H1 (cell line): ENCODE measurements at regions not wholly inside any gene's neighbourhood (a gene's known extent, or its start where the extent isn't known, plus 50 kb on each side); places are given as distances from the start of the nearest gene placed in this dataset.
"Not testable (repeated sequence)": the region's sequence is repeated elsewhere in the genome, so short reads cannot be mapped to it uniquely, and the experiment has no call there.

Experiments used
- CTCF ChIA-PET: fragments of 300-600 bp; sonication (Branson Sonifier 250); formaldehyde crosslinking; loops from one replicate; lab custom pipeline; 2021; ENCODE audit not compliant: partially characterized antibody; lab: Charles Lee
- POLR2A ChIA-PET: fragments of 300-600 bp; sonication (Branson Sonifier 250); formaldehyde crosslinking; loops from one replicate; lab custom pipeline; 2021; ENCODE audit warnings: inconsistent platforms; ENCODE audit not compliant: partially characterized antibody; lab: Charles Lee
- DNase-seq, 2 experiments: peaks; one replicate each; pipeline versions ENCODE4 v3.0.0 to v3.0.0-alpha.2; 2010 to 2022; ENCODE audit warnings: low spot score in 2 of 2, low read depth in 1 of 2, mixed read lengths in 1 of 2
- FAIRE-seq: peaks from 2 replicates; lab custom pipeline; 2011; peaks lifted over from hg19 to GRCh38; lab: Jason Lieb, UNC
- H2AFZ ChIP-seq: 2 replicates; pipeline ENCODE4 v1.8.1; 2012; ENCODE audit warnings: low read length, inconsistent platforms
- H2AK5ac ChIP-seq: 2 replicates; pipeline ENCODE4 v1.6.1; 2013; ENCODE audit warnings: low read depth, low read length
- H2BK120ac ChIP-seq: replicated peaks from 2 replicates; pipeline ENCODE3; 2013; ENCODE audit warnings: low read depth, low read length, inconsistent platforms
- H2BK12ac ChIP-seq: 2 replicates; pipeline ENCODE4 v1.6.1; 2013; ENCODE audit warnings: low read depth, low read length
- H2BK15ac ChIP-seq: 2 replicates; pipeline ENCODE4 v1.6.1; 2013; ENCODE audit warnings: low read length
- H2BK20ac ChIP-seq: 2 replicates; pipeline ENCODE4 v1.6.1; 2013; ENCODE audit warnings: low read length
- H2BK5ac ChIP-seq: 2 replicates; pipeline ENCODE4 v1.6.1; 2013; ENCODE audit warnings: low read depth, low read length
- H3K14ac ChIP-seq: 2 replicates; pipeline ENCODE4 v1.6.1; 2013; ENCODE audit warnings: inconsistent platforms; ENCODE audit not compliant: insufficient read length
- H3K18ac ChIP-seq: 2 replicates; pipeline ENCODE4 v1.6.1; 2013; ENCODE audit warnings: low read length; ENCODE audit errors: extremely low read depth
- H3K23ac ChIP-seq: 2 replicates; pipeline ENCODE4 v1.6.1; 2013; ENCODE audit warnings: inconsistent platforms; ENCODE audit not compliant: insufficient read length
- H3K23me2 ChIP-seq: 2 replicates; pipeline ENCODE4 v1.6.1; 2013; ENCODE audit warnings: low read depth, low read length
- H3K27ac ChIP-seq: 2 replicates; pipeline ENCODE4 v1.6.1; 2011; ENCODE audit warnings: low read depth, low read length, inconsistent platforms
- H3K27me3 ChIP-seq, 4 experiments: replicated peaks in 1 of 4; 1 replicate in 1 of 4; 2 replicates in 3 of 4; pipeline versions ENCODE4 v1.6.1 to v1.8.1; 2011 to 2013; ENCODE audit warnings: low read length in 3 of 4, mild to moderate bottlenecking in 3 of 4, inconsistent platforms in 2 of 4, mixed read lengths in 2 of 4, moderate library complexity in 1 of 4; ENCODE audit not compliant: control insufficient read depth in 3 of 4, insufficient read depth in 3 of 4; ENCODE audit errors: extremely low read depth in 1 of 4
- H3K36me3 ChIP-seq, 4 experiments: 2 replicates each; pipeline versions ENCODE4 v1.6.1 to v1.8.1; 2011 to 2013; ENCODE audit warnings: mild to moderate bottlenecking in 4 of 4, low read length in 3 of 4, moderate library complexity in 2 of 4, control low read depth in 1 of 4, inconsistent platforms in 1 of 4; ENCODE audit not compliant: insufficient read depth in 4 of 4, control insufficient read depth in 2 of 4
- H3K4ac ChIP-seq: replicated peaks from 2 replicates; pipeline ENCODE3; 2013; ENCODE audit warnings: low read length, low read depth, mixed read lengths, inconsistent platforms; ENCODE audit not compliant: insufficient read length
- H3K4me1 ChIP-seq, 4 experiments: replicated peaks in 1 of 4; 1 replicate in 1 of 4; 2 replicates in 3 of 4; pipeline versions ENCODE4 v1.6.1 to v1.8.1; 2011 to 2013; ENCODE audit warnings: low read length in 3 of 4, inconsistent platforms in 2 of 4, mixed read lengths in 1 of 4; ENCODE audit not compliant: insufficient read depth in 4 of 4, control insufficient read depth in 3 of 4
- H3K4me2 ChIP-seq, 2 experiments: 2 replicates each; pipeline versions ENCODE4 v1.6.1 to v1.8.1; 2011 to 2013; ENCODE audit warnings: low read depth in 2 of 2, low read length in 2 of 2, control low read depth in 1 of 2, inconsistent platforms in 1 of 2, mild to moderate bottlenecking in 1 of 2; ENCODE audit not compliant: insufficient read depth in 1 of 2
- H3K4me3 ChIP-seq, 4 experiments: fragments of 200-600, 300-600 bp in 1 of 4; sonication (generic), shearing (Covaris generic), sonication (Bioruptor Twin) in 1 of 4; 2 replicates each; pipeline versions ENCODE4 v1.5.1 to v1.8.1; 2011 to 2016; ENCODE audit warnings: low read length in 4 of 4, low read depth in 3 of 4, control low read depth in 2 of 4, inconsistent platforms in 2 of 4, mild to moderate bottlenecking in 2 of 4, mixed read lengths in 1 of 4, moderate library complexity in 1 of 4; ENCODE audit not compliant: insufficient read depth in 2 of 4; ENCODE audit errors: extremely low read depth in 1 of 4
- H3K56ac ChIP-seq: replicated peaks from 2 replicates; pipeline ENCODE3; 2013; ENCODE audit warnings: low read depth, mild to moderate bottlenecking, mixed read lengths, low read length, inconsistent platforms; ENCODE audit not compliant: insufficient read length
- H3K79me1 ChIP-seq: 2 replicates; pipeline ENCODE4 v1.6.1; 2013; ENCODE audit warnings: low read depth, low read length, control low read depth
- H3K79me2 ChIP-seq, 2 experiments: 2 replicates each; pipeline versions ENCODE4 v1.6.1 to v1.8.1; 2012 to 2013; ENCODE audit warnings: low read length in 2 of 2, mild to moderate bottlenecking in 2 of 2, inconsistent platforms in 1 of 2; ENCODE audit not compliant: insufficient read depth in 2 of 2, control insufficient read depth in 1 of 2
- H3K9ac ChIP-seq, 4 experiments: replicated peaks in 1 of 4; 1 replicate in 1 of 4; 2 replicates in 3 of 4; pipeline versions ENCODE4 v1.6.1 to v1.8.1; 2011 to 2013; ENCODE audit warnings: low read depth in 3 of 4, low read length in 3 of 4, control low read depth in 2 of 4, mild to moderate bottlenecking in 2 of 4, moderate library complexity in 2 of 4, inconsistent platforms in 1 of 4; ENCODE audit errors: extremely low read depth in 1 of 4
- H3K9me3 ChIP-seq, 2 experiments: 2 replicates each; pipeline versions ENCODE4 v1.6.1 to v1.8.1; 2012 to 2013; ENCODE audit warnings: mild to moderate bottlenecking in 2 of 2, moderate library complexity in 2 of 2, control low read depth in 1 of 2, inconsistent platforms in 1 of 2, low read depth in 1 of 2, low read length in 1 of 2, mixed read lengths in 1 of 2; ENCODE audit not compliant: insufficient read depth in 2 of 2
- H4K20me1 ChIP-seq, 2 experiments: replicated peaks in 1 of 2; 2 replicates each; pipeline versions ENCODE3 to v1.8.1; 2011 to 2013; ENCODE audit warnings: inconsistent platforms in 2 of 2, low read length in 2 of 2, mild to moderate bottlenecking in 1 of 2; ENCODE audit not compliant: insufficient read depth in 2 of 2, control insufficient read depth in 1 of 2
- H4K5ac ChIP-seq: 2 replicates; pipeline ENCODE4 v1.6.1; 2013; ENCODE audit warnings: low read length, low read depth, mixed read lengths, inconsistent platforms; ENCODE audit not compliant: insufficient read length
- H4K8ac ChIP-seq: 2 replicates; pipeline ENCODE4 v1.8.0; 2013; ENCODE audit warnings: mild to moderate bottlenecking, moderate library complexity, low read length, inconsistent platforms; ENCODE audit not compliant: insufficient read depth; ENCODE audit errors: extremely low read depth
- H4K91ac ChIP-seq: replicated peaks from 2 replicates; pipeline ENCODE3; 2013; ENCODE audit warnings: low read length, mixed read lengths, inconsistent platforms; ENCODE audit not compliant: insufficient read length
- WGBS, 2 experiments: shearing (Covaris generic) in 1 of 2; methylation state at CpG; one replicate each; pipeline versions ENCODE4 v1.1.6 to v1.1.7; 2013 to 2015; ENCODE audit warnings: low lambda C conversion rate in 2 of 2, mixed read lengths in 2 of 2, inconsistent platforms in 1 of 2, low coverage in 1 of 2, missing lambda C conversion rate in 1 of 2; ENCODE audit not compliant: insufficient replicate concordance in 2 of 2, insufficient coverage in 1 of 2, insufficient read length in 1 of 2; ENCODE audit errors: extremely low coverage in 1 of 2, missing lambda C conversion rate in 1 of 2; 5-methylcytosine and 5-hydroxymethylcytosine counted together

DNA sequence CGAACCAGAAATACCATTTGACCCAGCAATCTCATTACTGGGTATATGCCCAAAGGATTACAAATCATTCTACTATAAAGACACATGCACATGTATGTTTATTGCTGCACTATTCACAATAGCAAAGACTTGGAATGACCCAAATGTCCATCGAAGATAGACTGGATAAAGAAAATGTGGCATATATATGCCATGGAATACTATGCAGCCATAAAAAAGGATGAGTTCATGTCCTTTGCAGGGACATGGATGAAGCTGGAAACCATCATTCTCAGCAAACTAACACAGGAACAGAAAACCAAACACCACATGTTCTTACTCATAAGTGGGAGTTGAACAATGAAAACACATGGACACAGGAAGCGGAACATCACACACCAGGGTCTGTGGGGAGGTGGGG lies 124.5 kb downstream of the CHIC2 start:
- H3K14ac ChIP-seq, H3K23me2 ChIP-seq, H3K9me3 ChIP-seq, H4K8ac ChIP-seq, H3K18ac ChIP-seq, H2BK12ac ChIP-seq, H3K27me3 ChIP-seq, FAIRE-seq, H2BK20ac ChIP-seq, H3K79me2 ChIP-seq, H3K4me1 ChIP-seq, H4K5ac ChIP-seq, H3K4me3 ChIP-seq, H3K9ac ChIP-seq, H3K4ac ChIP-seq, H4K20me1 ChIP-seq, H3K56ac ChIP-seq, H2AK5ac ChIP-seq, POLR2A ChIA-PET, H2BK120ac ChIP-seq, H3K79me1 ChIP-seq, H2BK5ac ChIP-seq, H3K36me3 ChIP-seq, H4K91ac ChIP-seq, H2AFZ ChIP-seq, H2BK15ac ChIP-seq, H3K23ac ChIP-seq, H3K27ac ChIP-seq, DNase-seq, H3K4me2 ChIP-seq: not testable (repeated sequence)
- CTCF ChIA-PET: interaction anchor here (2.4 kb wide), 1 partner anchor 10 kb away, joined by 6 read pairs; no protein-coding TSS in a partner anchor
- 87% methylated on average over 3 of the region's 3 CpGs; no CpG with 5 or more reads in 1 of the 2 experiments for WGBS, 2 experiments
